Endodermal cell (in vitro differentiated cells): ENCODE measurements at regions not wholly inside any gene's neighbourhood (a gene's known extent, or its start where the extent isn't known, plus 50 kb on each side); places are given as distances from the start of the nearest gene placed in this dataset.

Source experiments
- DNase-seq: peaks from one replicate; pipeline ENCODE4 v3.0.0-alpha.2; 2017
- H3K27ac ChIP-seq: 2 replicates; pipeline ENCODE4 v1.5.1; 2013; ENCODE audit warnings: mild to moderate bottlenecking, low read depth, low read length, moderate library complexity
- H3K27me3 ChIP-seq: 2 replicates; pipeline ENCODE4 v1.6.1; 2013; ENCODE audit warnings: mild to moderate bottlenecking, low read length, moderate library complexity; ENCODE audit not compliant: insufficient read depth, control insufficient read depth, poor library complexity, severe bottlenecking
- H3K36me3 ChIP-seq: 2 replicates; pipeline ENCODE4 v1.7.0; 2013; ENCODE audit warnings: mild to moderate bottlenecking, low read length, moderate library complexity; ENCODE audit not compliant: control insufficient read depth, insufficient read depth
- H3K4me1 ChIP-seq: one replicate; pipeline ENCODE4 v1.7.0; 2013; ENCODE audit warnings: low read length; ENCODE audit not compliant: control insufficient read depth, insufficient read depth
- H3K4me3 ChIP-seq: 2 replicates; pipeline ENCODE4 v1.5.1; 2013; ENCODE audit warnings: mild to moderate bottlenecking, low read length, moderate library complexity
- H3K9ac ChIP-seq: 2 replicates; pipeline ENCODE4 v1.6.1; 2013; ENCODE audit warnings: mild to moderate bottlenecking, low read length, moderate library complexity; ENCODE audit not compliant: poor library complexity, severe bottlenecking; ENCODE audit errors: extremely low read depth
- H3K9me3 ChIP-seq: 2 replicates; pipeline ENCODE4 v1.6.1; 2013; ENCODE audit warnings: mild to moderate bottlenecking, low read length, moderate library complexity; ENCODE audit not compliant: control insufficient read depth
- H3K27ac Mint-ChIP-seq: 2 replicates; pipeline ENCODE4 v1.8.0; 2020; ENCODE audit warnings: mixed read lengths
- H3K27me3 Mint-ChIP-seq: 2 replicates; pipeline ENCODE4 v1.8.0; 2021; ENCODE audit warnings: mild to moderate bottlenecking, mixed read lengths; ENCODE audit not compliant: insufficient read depth
- H3K36me3 Mint-ChIP-seq: 2 replicates; pipeline ENCODE4 v1.8.0; 2020; ENCODE audit warnings: low read depth, mixed read lengths
- H3K4me1 Mint-ChIP-seq: 2 replicates; pipeline ENCODE4 v1.8.0; 2020; ENCODE audit warnings: mixed read lengths
- H3K4me3 Mint-ChIP-seq: 2 replicates; pipeline ENCODE4 v1.8.0; 2020; ENCODE audit warnings: mild to moderate bottlenecking, moderate library complexity, mixed read lengths
- H3K9me3 Mint-ChIP-seq: 2 replicates; pipeline ENCODE4 v1.8.0; 2020; ENCODE audit warnings: mild to moderate bottlenecking, mixed read lengths
- CTCF ChIP-seq: fragments of 200-600 bp; sonication (generic); conservative IDR thresholded peaks from 2 replicates; pipeline ENCODE4 v1.5.0; 2021; ENCODE audit warnings: antibody characterized with exemption, mild to moderate bottlenecking
- WGBS, 2 experiments: methylation state at CpG; one replicate each; pipeline versions ENCODE4 v1.1.5 to v1.1.7; 2013; ENCODE audit warnings: missing lambda C conversion rate in 2 of 2, mixed read lengths in 1 of 2; ENCODE audit not compliant: insufficient coverage in 1 of 2, insufficient read length in 1 of 2; 5-methylcytosine and 5-hydroxymethylcytosine counted together

GRCh38 chr12:115811045-115811444 is 466.4 kb downstream of the MED13L start:
- Histone ChIP-seq H3K9me3 (no peaks in the 10 kb centered on the region), H3K36me3 (no peaks in the 10 kb centered on the region), H3K4me1 (no peaks in the 10 kb centered on the region), H3K9ac (no peak overlapping the region), H3K4me3 (no peak overlapping the region), H3K27me3 (no peaks in the 10 kb centered on the region), H3K27ac (no peak overlapping the region)
- H3K4me3 Mint-ChIP-seq: no peak overlapping the region
- H3K27me3 Mint-ChIP-seq: peaks cover 19% of the 10 kb centered on the region
- no peaks in the 10 kb centered on the region for H3K4me1 Mint-ChIP-seq
- DNase-seq: no peak
- H3K36me3 Mint-ChIP-seq: no peaks in the 10 kb centered on the region
- peaks cover 3% of the 10 kb centered on the region for H3K9me3 Mint-ChIP-seq
- no peak for TF ChIP-seq CTCF
- H3K27ac Mint-ChIP-seq: no peak overlapping the region
- 92 to 94% methylated on average over 3 to 4 of the region's 4 CpGs for WGBS, 2 experiments

GRCh38 chr12:115810122-115810901 is 467.2 kb downstream of the MED13L start:
- Histone ChIP-seq H3K27ac (no peak overlapping the region), H3K9ac (no peak overlapping the region), H3K4me3 (no peak overlapping the region), H3K36me3 (no peaks in the 10 kb centered on the region), H3K4me1 (no peaks in the 10 kb centered on the region), H3K9me3 (no peaks in the 10 kb centered on the region), H3K27me3 (no peaks in the 10 kb centered on the region)
- no peak overlapping the region for H3K27ac Mint-ChIP-seq
- peaks cover 15% of the 10 kb centered on the region for H3K27me3 Mint-ChIP-seq
- DNase-seq: no peak
- H3K36me3 Mint-ChIP-seq: no peaks in the 10 kb centered on the region
- no peak for TF ChIP-seq CTCF
- no peak overlapping the region for H3K4me3 Mint-ChIP-seq
- WGBS, 2 experiments: 90 to 93% methylated on average over 11 to 13 of the region's 13 CpGs
- no peaks in the 10 kb centered on the region for H3K4me1 Mint-ChIP-seq
- H3K9me3 Mint-ChIP-seq: peaks cover 3% of the 10 kb centered on the region

GRCh38 chr12:115806000-115806399 is 471.5 kb downstream of the MED13L start:
- no peaks in the 10 kb centered on the region for H3K4me1 ChIP-seq
- peaks cover 5% of the 10 kb centered on the region for H3K27me3 Mint-ChIP-seq
- no peak overlapping the region for H3K4me3 ChIP-seq
- H3K4me3 Mint-ChIP-seq: no peak overlapping the region
- no peaks in the 10 kb centered on the region for H3K4me1 Mint-ChIP-seq
- H3K27me3 ChIP-seq: no peaks in the 10 kb centered on the region
- no peaks in the 10 kb centered on the region for H3K36me3 Mint-ChIP-seq
- H3K9me3 ChIP-seq: no peaks in the 10 kb centered on the region
- no peak for DNase-seq
- no peaks in the 10 kb centered on the region for H3K9me3 Mint-ChIP-seq
- TF ChIP-seq CTCF: no peak
- no peaks in the 10 kb centered on the region for H3K36me3 ChIP-seq
- H3K27ac Mint-ChIP-seq: no peak overlapping the region
- H3K9ac ChIP-seq: no peak overlapping the region
- 83 to 90% methylated on average over 2 to 3 of the region's 3 CpGs for WGBS, 2 experiments
- no peak overlapping the region for H3K27ac ChIP-seq
